PC-9 (cell line): ENCODE measurements at regions not wholly inside any gene's neighbourhood (a gene's known extent, or its start where the extent isn't known, plus 50 kb on each side); places are given as distances from the start of the nearest gene placed in this dataset.

Experiments
- EZH2 ChIP-seq: fragments of 200-600 bp; sonication (generic); IDR thresholded peaks from 2 replicates; pipeline ENCODE4 v1.8.0; 2017; ENCODE audit warnings: antibody characterized with exemption, low read depth
- TF ChIP-seq, protein P1 (sequence below): fragments of 200-600 bp; sonication (generic); conservative IDR thresholded peaks from 2 replicates; pipeline ENCODE4 v1.6.1; 2017; ENCODE audit warnings: mixed run types, antibody characterized with exemption, mild to moderate bottlenecking, moderate library complexity

DNA sequence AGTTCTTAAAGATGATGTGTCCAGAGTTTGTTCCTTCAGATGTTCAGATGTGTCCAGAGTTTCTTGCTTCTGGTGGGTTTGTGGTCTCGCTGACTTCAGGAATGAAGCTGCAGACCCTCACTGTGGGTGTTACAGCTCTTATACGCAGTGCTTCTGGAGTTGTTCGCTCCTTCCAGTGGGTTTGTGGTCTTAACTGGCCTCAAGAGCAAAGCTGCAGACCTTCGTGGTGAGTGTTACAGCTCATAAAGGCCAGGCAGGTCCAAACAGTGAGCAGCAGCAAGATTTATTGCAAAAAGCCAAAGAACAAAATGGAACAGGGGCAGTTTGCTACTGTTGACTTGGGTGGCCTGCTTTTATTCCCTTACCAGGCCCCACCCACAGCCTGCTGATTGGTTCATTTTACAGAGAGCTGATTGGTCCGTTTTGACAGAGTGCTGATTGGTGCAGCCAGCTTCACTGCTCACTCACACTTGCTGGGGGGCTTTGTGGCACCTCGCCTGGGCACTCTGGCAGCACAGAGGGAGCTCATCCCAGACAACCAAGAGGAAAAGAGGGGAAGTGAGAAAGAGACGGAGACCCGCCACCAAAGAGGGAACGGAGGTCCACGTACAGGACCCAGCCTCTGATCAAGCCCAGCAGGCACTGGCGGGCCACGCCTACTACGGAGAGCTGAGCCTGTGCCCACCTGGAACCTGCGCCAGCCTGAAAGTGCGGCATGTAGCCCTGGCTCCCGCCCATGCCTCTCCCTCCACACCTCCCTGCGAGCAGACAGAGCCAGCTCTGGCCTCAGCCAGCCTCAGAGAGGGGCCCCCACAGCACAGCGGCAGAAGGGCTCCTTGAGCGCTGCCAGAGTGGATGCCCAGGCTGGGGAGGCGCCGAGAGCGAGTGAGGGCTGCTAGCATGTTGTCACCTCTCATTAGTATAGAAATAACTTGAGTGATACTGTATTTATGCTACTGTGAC is 55.8 kb upstream of the SEMA3C start:
- TF ChIP-seq, protein P1, sequence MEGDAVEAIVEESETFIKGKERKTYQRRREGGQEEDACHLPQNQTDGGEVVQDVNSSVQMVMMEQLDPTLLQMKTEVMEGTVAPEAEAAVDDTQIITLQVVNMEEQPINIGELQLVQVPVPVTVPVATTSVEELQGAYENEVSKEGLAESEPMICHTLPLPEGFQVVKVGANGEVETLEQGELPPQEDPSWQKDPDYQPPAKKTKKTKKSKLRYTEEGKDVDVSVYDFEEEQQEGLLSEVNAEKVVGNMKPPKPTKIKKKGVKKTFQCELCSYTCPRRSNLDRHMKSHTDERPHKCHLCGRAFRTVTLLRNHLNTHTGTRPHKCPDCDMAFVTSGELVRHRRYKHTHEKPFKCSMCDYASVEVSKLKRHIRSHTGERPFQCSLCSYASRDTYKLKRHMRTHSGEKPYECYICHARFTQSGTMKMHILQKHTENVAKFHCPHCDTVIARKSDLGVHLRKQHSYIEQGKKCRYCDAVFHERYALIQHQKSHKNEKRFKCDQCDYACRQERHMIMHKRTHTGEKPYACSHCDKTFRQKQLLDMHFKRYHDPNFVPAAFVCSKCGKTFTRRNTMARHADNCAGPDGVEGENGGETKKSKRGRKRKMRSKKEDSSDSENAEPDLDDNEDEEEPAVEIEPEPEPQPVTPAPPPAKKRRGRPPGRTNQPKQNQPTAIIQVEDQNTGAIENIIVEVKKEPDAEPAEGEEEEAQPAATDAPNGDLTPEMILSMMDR = no peak
- TF ChIP-seq EZH2 = no peak
